DMS53 treated with DMSO at 0.1 percent for 48 hours (cell line): ENCODE measurements at regions not wholly inside any gene's neighbourhood (a gene's known extent, or its start where the extent isn't known, plus 50 kb on each side); places are given as distances from the start of the nearest gene placed in this dataset.

Source experiments
- DNase-seq: peaks from one replicate; lab custom pipeline; 2025; ENCODE audit not compliant: unreplicated experiment; lab: John Stamatoyannopoulos, UW

DNA sequence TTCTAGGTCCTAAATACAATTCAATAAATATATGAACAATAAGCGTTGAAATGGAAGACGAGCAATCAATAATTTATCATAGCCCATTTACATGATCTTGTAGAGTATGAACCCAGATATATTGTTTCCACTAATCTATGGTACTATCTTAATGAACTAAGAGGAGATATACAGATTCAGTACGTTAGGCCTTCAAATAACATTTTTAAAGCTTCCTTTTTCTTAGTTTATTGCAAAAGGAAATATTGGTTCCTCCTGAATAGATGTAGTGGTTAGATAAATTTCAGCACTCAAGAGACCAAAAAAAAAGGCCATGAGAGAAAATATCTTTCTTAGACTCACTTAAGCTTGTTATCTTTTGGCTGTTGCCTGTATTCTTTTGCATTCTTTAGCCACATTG is 147.5 kb upstream of the PITX2 start:
- DNase-seq, result no peak

- DNase-seq, result no peak
These were observed 155.6 kb upstream of the PITX2 start for GRCh38 chr4:110778521-110778920.

DNA sequence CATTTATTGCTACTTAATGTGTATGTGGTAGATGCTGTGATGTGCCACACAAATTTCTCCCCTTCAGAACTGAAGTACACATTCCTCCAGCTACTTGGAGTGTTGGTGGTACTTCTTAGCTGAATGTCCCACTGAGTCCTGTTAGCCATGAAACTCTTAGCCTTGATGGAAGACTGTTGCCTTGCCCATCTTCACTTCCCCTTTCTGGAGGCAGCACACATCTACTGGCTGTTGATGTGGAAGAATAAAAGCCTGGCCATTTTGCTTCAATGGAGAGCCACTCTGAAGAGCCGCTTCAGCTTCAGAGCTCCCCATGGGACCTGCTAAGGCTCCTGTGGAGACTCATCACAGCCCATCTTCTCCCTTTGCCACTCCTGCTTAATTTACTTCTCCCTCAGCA is 157.7 kb upstream of the PITX2 start:
- DNase-seq, result no peak

DNA sequence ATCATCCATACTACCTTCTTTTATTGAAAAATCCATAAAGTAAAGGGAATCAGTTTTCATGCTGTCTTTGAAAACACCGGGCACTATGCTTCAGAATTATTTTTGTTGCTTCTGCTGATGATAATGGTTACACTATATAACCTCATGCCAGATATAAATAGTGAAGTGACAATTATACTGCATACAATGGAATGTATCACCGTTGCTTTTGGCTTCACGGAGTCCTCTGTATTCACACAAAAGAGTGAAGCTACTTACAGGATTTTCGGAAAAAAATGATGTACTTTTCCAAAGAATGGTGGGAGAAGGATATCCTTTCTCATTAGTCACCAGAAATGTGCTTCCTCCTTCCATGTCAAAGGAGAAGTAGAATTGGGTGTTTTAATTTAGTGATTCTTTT is 159.1 kb upstream of the PITX2 start:
- no peak for DNase-seq

GRCh38 chr4:110787109-110787508 is 164.2 kb upstream of the PITX2 start:
- DNase-seq, result no peak

- no peak for DNase-seq
These were observed 164.8 kb upstream of the PITX2 start for GRCh38 chr4:110787707-110788106.

- DNase-seq, result no peak
These were observed 165.4 kb upstream of the PITX2 start for GRCh38 chr4:110788302-110788701.

- DNase-seq, result no peak
These were observed 169.2 kb upstream of the PITX2 start for GRCh38 chr4:110792036-110792435.

- no peak for DNase-seq
These were observed 170.5 kb upstream of the PITX2 start for GRCh38 chr4:110793381-110793801.

DNA sequence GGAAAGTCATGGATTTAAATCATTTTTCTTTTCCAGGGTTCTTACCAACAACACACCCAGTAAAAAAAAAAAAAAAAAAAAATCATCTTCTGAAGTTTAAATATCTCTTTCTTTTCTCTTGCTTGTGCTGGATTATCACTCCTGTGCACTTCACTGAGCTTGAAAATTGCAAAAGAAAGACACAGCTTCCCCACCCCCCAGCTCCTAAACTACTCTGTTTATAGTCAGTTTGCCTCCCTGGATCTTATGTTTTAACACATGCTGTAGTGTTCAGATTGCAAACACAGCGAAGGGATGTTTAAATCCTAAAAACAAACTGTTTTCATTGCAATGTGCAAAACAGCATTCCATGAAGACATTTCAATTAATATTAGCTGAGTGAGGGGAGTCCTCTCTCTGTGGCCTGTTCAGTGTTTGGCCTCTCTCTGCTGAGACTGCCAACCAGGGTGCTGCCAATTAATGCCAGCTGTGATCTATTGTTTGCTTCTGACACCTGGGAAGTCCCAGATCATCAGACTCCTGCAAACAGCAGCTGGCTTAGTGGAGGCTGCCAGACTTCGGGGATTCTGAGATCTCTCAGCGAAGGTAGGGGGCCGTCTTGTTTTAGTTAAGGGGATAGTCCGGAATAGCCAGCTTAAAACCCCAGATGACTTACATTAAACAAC is 171.1 kb upstream of the PITX2 start:
- DNase-seq, result peak; percentile 29

GRCh38 chr4:110795971-110796370 is 173.1 kb upstream of the PITX2 start:
- DNase-seq, result no peak

- no peak for DNase-seq
These were observed 174.6 kb upstream of the PITX2 start for GRCh38 chr4:110797486-110797885.

GRCh38 chr4:110798687-110799086 is 175.8 kb upstream of the PITX2 start:
- DNase-seq, result no peak

DNA sequence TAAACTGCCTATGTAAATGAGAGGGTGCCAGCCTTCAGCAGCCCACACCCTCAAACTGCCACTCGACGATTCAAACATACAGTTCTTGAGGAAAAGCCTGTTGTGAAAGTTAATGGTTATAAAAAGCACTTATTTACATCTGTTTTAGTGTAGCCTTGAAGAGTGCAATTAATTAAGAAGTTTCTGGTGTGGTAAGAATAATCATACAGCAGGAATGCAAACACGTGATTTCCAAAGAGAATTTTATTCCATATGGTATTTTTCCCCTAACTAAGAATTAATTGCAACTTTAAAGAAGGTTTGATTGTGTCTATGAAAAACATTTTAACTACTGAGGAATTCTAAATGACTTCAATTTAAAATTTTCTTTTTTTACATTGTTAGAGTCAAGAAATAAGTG is 176.3 kb upstream of the PITX2 start:
- no peak for DNase-seq

- no peak for DNase-seq
These were observed 178.7 kb upstream of the PITX2 start for GRCh38 chr4:110801591-110801990.

- no peak for DNase-seq
These were observed 185.5 kb upstream of the PITX2 start for GRCh38 chr4:110808351-110808878.

DNA sequence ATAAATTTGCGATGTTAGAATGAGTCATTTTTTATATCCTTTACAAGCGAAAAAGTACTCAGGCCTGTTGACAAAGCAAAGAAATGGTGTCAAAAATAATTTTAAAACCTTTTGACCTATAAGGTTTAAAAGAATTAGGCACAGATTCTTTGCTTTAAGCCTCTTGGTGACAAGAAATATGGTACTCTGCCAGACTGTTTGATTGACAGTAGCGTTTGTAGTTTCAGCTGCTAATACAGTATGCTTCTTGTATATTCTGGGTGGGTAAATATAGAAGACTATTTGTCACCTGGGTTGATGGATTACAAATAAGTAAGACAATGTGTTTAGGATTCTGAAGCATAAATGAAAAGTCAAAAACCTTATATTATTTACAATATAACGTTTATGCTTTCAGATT is 193.1 kb upstream of the PITX2 start:
- DNase-seq, result no peak

DNA sequence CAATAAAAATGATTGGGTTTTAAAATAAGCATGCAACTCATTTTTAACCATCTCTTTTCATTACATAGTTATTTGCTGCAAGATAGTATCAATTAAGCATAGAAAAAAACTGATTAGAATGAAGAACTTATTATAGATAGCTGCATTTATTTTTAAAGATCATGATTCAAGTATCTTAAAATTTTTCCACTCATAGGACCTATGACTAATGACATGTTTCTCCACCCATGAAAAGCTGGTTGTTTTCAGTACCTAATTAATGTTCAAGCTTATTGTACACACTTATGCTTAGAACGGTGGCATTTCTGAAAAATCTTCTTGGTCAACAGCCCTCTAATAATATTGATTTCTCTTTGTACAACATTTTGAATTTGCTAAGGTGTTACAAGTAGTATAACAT is 193.5 kb upstream of the PITX2 start:
- no peak for DNase-seq

DNA sequence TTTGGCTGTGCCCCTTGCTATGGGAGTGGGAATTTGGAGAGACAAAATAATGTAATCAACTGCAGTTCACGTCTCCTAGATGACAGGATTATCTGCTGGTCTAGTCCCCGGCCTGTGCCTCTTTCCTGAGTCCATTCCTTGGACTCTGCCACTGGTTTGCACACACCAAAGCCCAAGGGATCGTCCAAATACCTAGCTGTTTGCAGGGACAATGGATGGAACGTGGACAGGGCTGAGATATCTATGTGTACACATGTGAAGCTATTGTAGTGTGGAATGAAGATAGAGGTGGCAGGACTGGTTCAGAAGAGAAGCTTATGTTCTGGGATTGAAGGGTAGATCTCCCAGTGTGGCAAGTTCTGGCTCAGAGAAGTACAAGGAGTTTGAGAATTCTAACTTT is 198.3 kb upstream of the PITX2 start:
- no peak for DNase-seq

DNA sequence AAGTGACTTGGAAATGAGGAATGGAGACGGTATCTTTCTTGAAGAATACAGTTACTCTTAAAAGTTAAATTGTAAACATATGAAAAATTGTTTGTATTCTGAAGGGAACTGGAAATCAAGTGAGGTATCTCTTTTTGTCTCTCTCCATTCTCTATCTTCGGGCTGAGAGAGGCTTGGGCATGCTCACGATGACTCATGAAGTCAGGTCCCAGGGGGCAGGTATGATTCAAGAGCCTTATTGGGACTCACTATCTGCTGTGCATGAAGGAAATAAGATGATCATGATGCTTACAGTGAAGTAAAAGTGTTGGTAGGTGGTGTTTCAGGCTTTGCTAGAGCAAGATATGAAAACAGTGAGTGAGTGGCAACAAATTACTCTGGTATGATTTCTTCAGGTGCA is 200.4 kb upstream of the PITX2 start:
- DNase-seq, result no peak

GRCh38 chr4:110824344-110824743 is 201.5 kb upstream of the PITX2 start:
- DNase-seq, result no peak

GRCh38 chr4:110826656-110827055 is 203.8 kb upstream of the PITX2 start:
- DNase-seq, result no peak

DNA sequence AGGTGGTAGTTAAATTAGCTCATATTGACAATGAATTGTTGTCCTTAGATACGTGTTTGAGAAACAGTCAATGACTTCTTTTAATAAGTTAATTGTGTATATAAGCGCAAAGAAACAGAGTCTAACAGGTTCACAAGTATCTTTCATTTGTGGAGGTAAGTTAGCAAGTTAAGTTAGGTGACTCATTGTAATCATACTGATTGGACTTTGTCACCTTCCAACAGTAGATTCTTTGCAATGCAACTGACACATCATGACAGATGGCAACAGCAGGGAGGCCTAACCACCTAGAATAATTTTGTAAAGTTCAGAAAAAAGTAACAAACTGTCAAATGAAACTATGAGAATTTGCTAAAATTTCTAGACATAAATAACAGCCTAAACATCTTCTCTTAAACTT is 207.6 kb upstream of the PITX2 start:
- peak; percentile 23 for DNase-seq
